Inferior parietal cortex (tissue), 1 donor: ENCODE measurements at regions not wholly inside any gene's neighbourhood (a gene's known extent, or its start where the extent isn't known, plus 50 kb on each side); places are given as distances from the start of the nearest gene placed in this dataset.
"Not testable (repeated sequence)": the region's sequence is repeated elsewhere in the genome, so short reads cannot be mapped to it uniquely, and the experiment has no call there.

Experiments used
- DNase-seq: peaks from one replicate; pipeline ENCODE4 v3.0.0-alpha.2; 2016; ENCODE audit errors: extremely low spot score

DNA sequence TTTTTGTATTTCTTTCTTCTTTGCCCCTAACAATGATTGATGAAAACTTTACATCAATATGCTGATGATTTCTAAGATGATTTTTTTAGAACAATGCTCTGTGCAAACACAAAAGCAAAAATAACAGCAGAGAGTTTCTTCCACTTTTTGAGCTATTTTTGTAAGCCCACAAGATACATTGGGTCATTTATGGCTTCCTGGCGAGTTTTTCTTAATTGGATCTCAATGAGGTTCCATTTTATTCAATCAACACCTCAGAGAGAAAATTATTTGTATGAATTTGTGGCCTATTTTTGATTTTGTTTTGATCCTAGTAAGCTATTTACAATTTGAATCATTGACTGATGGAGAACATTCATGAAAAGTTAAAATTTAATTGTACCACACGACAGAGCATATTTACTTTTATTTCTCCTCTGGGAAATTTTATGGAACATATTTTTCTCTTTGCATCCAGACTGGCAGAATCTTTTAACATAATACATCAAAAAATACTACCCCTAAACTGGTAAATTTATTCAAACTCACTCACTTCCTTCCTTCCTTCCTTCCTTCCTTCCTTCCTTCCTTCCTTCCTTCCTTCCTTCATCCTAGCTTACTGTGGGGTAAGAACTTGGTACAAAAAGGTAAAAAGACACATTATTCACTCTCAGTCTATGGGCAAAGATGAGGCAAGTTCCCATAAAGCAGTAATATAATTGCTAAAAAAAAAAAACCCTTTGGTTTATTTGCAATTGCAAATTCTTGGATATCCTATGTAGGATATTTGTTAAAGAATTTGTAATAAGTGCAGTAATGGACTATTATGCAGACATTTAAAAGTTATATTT lies 710.4 kb downstream of the SLC4A3 start:
- DNase-seq = no peak

DNA sequence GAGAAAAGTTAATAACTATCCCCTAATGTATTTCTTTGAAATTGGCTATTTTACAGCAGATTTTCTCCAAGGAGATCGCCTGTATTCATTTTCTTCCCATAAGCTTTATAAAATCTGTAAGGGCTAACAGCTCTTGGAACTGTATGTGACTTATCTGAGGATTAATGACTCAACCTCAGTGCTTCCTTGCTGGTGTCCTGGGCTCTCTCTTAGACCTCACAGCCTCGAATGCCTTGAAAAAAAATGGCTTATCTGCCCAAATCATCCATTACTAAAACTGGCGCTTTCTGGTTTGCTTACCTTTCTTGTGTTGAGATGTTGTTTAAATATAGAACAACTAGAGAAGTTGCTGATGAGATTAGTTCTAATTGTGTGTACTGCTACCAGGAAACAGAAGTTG lies 713.6 kb downstream of the SLC4A3 start:
- no peak for DNase-seq

DNA sequence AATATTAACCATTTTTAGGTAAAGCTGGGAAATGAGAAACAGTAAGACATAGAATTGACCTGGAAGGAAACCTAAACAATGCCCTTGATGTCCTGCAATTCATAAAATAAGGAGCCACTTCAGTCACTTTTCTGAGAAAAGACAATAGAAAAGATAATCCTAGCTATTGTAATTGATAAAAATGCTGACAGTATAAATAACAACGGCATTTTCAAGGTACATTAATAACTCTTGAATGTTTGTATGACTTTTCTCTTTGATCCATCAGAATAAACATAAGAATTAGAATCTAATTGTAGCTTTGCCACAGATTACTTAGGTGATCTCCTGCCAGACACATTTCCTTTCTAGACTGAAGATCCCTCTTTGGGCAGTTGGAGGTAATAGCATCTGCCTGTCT lies 719.5 kb downstream of the SLC4A3 start:
- DNase-seq = no peak

DNA sequence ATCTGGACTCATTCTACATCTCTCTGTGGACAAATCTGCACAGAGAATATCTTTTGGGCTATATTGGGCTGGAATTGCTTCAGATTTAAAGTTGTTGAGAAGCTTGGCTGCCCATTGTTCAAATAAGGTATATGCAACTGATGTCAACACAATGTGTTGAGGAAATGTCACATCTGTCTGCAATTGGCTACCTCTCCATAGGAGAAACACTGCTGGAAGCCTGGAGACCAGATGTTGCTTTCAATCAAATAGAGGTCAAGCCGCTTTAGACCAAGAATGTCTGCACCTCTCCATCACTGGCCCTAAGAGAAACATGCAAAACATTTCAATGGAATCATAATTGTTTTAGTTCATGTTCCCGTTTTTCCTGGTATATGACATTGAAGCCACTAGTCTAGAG lies 720.2 kb downstream of the SLC4A3 start:
- no peak for DNase-seq

DNA sequence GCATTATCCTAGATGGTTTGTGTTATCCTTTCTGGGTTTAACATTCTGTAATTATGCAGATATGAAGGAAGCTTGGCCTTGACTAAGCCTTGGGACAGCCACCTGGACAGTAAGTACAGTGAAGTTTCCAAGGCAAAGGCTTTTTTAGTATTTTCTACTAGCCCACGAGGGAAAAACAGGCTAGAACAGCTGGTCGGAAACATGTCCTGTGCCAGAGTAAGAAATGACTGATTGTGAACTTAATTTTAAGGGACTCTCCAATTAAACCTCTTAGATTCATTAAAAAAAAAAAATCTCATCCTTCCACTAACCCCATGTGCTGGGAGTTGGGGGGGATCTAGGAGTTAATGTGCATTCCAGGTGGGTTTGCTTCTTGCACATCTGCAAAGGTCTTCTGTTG lies 720.8 kb downstream of the SLC4A3 start:
- DNase-seq = no peak

DNA sequence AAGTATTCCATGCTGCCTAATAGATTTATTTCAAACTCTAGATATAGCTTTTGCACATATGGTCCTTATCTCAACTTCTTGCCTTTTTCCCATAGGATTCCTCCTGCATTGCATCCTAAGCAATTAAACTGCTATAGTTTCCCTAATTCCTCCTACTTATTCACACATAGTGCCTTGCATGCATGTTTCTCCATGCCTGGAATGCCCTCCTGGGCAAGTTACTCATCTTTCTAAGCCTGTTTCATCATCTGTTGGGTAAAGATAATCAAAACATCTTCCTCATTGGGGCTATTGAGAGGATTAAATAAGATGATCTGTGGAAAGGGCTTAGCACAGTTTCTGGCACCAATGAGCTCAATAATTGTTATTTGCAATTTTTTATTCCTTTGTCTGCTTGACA lies 726.5 kb downstream of the SLC4A3 start:
- no peak for DNase-seq

DNA sequence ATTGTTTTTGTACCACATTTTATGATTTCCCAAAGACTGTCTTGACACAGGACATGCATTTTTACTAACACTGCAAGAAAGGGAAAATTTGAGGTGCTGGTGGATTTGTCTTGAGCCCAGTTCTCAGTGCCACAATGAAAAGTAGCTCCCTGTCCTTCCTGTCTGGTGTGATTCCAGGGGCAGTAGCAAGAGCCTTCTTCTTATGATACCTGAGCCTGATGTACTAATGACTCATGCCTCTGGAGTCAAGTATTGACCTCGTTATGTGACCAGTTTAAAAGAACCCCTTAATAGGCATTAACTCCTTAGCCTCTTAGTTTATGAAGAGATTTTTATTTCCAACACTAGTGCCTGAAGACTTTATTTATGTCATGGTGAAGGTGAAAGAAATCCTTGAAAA lies 728.6 kb downstream of the SLC4A3 start:
- DNase-seq = no peak

DNA sequence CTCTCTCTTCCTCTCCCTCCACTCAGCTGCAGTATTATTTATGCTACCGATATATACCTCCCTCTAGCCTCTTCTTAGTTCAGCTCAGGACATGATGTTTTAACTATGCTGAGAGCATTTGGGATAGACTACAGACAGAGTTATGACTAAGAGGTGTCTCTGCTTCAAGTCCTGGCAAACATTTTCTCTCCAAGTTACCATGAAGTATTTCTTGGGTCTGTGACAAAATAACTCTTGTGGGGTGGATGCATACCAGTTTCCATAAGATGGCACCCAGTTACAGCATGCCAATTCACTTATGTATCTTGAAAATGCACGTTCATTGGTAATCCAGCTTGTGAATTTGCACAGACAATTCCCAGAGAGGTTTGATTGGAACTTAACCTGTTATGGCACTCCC lies 737.6 kb downstream of the SLC4A3 start:
- no peak for DNase-seq

DNA sequence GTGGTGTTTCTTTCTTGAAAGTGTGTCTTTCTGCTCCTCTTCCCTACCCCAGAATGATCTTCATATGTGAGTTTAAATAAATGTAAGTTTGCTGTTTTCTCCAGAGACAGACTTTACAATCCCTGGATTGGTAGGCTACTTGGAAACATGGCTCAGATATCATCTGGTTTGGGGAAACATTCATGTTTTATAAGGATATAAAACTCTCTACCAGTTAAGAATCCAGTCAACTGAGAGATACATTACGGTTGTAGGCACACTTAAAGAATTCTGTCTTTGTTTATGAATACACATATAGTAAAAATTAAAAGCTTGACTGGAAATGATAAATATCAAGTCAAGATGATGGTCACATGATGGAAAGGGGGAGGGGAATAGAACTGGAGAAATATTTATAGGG lies 739.3 kb downstream of the SLC4A3 start:
- no peak for DNase-seq

DNA sequence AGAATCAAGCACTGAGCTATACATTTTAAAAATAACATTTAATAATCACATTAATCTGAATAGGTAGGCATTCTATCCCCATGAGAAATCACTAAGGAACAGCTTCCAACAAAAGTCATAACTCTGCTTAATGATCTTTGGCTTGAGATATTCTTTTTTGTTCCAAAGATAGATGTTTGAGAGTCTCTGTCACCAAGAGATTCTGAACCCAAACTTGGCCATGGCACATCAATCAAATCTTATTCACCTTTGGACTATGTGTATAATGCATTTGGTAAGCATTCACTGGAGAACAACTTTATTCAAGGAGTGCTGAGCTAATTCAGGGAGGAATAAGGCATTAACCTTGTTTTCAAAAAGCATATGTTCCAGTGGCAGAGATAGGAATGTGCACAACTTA lies 743.3 kb downstream of the SLC4A3 start:
- no peak for DNase-seq

DNA sequence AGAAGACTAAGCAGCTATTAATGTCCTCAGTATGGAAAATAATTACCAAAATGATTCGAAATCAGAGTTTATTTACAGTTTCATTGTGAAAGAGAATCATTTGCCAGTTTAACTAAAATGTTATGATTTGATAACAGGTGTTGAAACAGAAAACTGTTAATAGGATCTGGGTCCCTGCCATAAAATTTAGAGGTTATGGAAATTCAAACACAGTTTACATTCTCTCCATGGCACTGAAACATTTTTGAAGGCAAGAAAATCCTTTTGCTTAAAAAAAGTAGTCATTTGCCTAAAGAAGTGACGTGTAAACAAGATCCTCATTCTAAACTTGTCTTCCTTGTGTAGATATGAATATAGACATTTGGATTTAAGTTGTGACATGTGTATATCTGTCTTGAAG lies 743.8 kb downstream of the SLC4A3 start:
- no peak for DNase-seq

DNA sequence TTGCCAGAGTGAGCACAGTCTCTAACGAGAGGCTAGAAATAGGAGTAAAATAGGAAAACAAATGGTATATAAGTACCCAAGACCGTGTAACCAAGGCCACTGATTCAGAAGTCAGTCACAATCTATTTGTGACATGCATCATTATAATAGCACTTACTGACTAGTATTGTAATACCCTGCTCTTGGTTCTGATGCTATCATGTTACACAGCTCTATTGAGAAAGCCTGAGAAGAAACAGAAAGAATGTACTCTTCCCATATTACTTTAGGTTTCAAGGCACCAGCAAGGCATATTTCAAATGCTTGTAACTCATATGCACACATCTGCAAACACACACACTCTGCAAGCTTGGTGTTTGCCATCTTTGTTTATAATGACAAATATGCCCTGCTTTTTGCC lies 746.4 kb downstream of the SLC4A3 start:
- no peak for DNase-seq

DNA sequence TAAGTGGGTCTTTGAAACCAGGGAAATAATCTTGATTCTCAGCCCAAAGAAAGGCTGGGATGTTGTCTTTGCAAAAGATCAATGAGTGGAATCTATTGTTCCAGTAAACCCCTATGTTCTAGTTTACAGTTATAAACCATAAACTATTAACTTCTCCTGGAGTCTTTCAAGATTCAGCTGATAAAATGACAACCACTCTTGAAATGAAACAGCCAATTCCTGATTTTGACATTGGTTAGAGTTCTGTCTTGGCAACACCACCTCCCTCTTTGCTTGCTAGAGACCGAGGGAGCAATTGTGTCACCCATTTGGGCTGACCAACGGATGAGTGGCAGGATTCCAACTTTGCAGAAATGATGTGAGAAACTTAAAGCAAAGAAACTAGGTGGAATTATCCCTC lies 746.9 kb downstream of the SLC4A3 start:
- DNase-seq = no peak

DNA sequence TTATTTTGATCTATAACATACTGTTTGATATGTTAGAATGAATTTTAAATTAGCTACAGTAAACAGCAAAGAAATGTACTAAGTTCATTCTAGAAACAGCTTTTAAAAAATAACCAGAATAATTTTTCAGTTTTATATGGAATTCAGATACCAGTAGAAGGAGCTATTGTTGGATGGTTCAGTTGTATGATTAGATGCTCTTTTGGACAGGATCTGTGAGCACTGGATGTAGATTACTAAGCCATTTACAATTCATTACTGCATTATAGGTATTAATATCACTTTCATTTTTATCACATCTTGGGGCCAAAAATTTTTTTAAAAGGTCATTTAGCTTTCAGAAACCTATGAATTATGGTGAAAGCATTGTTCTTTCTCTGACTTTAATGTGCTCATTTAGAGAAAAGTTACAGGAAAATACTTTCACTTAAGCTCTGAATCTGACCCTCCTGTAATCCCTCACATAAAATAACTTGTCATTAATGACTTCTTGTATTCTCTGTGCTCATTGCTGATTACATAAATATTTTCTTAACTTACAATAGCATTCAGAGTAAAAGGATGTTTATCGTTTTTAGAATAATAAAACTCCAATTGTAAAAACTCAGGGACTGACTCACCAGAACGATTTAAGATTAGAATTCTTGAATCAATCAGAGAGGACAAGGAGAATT lies 750.2 kb downstream of the SLC4A3 start:
- no peak for DNase-seq

DNA sequence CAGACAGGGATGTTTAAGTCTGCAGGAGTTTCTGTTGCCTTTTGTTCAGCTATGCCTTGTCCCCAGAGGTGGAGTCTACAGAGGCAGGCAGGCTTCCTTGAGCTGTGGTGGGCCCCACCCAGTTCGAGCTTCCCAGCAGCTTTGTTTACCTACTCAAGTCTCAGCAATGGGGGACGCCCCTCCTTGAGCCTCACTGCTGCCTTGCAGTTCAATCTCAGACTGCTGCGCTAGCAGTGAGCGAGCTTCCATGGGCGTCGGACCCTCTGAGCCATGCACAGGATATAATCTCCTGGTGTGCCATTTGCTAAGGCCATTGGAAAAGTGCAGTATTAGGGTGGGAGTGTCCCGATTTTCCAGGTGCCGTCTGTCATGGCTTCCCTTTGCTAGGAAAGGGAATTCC lies 760.3 kb downstream of the SLC4A3 start:
- not testable (repeated sequence) for DNase-seq

DNA sequence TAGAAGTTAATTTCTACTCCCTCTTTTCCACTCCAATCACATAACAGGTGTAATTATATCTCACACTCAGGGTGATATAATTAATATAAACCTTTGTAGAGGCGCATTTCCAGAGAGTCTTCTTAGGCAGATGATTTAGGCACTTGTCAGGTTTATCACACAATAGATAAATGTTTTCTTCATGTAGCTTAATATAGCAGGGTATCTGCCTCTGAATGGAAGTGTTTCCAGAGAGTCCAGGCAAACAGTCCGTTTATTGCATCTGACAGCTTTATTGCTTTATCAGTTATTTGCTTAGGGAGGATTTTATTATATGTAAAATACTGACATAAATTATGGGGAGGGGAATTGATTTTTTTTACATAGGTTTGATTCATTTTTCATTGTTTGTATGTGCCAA lies 766.3 kb downstream of the SLC4A3 start:
- no peak for DNase-seq

DNA sequence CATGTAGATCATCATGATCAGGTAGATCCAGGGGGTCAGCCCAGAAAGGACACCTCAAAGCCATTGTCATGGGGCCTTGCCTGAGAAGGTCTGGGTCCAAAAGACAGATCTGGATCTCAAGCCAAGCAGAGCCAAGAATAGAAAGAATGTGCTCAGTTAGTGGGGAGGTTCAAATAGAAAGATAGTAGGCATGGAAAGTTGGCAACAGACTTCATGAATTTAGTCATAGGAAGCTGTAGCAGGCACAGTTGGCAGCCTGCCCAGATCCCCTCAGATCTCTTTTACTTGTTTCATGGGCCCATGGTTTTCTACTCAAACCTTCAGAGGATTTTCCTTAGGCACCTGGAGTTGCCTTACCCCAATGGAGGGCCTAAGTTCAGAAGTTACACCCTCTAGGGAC lies 767.0 kb downstream of the SLC4A3 start:
- DNase-seq = no peak

DNA sequence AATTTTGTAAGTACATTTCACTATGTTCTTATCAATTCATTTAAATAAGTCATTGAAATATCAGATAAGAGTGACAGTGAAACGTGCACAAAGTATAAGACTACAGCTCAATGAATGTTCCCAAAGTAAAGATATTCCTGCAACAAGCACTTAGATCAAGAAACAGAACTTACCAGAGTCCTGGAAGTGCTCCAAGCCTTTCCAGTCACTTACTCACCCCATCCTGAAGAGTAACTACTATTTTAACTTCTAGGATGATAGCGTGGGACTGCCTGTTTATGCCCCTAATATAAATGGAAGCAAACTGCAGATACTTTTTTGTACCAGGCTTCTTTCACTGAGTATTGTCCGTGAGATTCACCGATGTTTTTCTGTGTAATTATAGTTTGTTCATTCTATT lies 768.9 kb downstream of the SLC4A3 start:
- no peak for DNase-seq

DNA sequence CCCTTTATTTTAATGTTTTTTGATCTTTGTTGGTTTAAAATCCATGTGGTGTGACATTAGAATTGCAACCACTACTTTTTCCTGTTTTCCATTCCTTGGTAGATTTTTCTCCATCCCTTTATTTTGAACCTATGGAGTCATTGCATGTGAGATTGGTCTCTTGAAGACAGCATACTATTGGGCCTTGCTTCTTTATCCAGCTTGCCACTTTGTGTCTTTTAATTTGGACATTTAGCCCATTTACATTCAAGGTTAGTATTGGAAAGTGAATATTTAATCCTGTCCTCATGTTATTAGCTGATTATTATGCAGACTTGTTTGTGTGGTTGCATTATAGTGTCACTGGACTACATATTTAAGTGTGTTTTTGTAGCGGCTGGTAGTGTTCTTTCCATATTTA lies 782.9 kb downstream of the SLC4A3 start:
- no peak for DNase-seq

DNA sequence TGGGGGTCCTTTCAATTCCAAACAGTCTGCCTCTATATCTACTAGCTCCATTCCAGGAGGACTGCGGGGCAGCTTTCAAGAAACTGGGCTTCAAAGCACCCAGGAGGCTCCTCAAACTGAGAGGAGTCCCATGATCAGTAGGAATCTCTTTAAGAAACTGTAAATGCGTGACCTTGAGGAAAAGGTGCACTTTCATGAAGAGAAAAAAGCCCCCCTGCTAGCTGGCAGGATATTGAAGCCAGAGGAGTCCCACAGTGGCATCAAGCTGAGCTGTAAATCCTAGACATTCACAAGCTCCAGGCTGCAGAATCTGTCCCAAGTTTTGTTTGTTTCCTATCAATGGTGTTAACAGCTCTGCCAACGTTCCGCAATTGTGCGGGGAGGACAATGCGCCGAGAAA lies 790.1 kb downstream of the SLC4A3 start:
- DNase-seq = no peak

DNA sequence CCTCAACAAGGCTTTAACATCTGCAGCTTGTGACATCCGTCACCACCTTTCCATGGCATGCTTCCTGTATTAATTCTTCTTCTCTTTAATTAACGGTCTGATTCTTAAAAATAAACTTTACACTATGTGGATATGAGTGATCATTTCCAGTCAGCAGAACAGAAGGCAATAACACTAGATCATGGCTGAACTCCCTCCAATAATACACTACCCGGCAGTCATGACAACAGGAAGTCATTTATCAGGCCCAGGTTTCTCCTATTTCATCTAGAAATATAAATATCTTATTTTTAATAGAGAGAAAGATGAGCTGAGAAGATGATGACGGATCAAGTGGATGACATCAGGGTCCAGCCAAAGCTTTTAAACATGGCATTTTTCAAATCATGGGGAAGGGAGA lies 792.2 kb downstream of the SLC4A3 start:
- no peak for DNase-seq

DNA sequence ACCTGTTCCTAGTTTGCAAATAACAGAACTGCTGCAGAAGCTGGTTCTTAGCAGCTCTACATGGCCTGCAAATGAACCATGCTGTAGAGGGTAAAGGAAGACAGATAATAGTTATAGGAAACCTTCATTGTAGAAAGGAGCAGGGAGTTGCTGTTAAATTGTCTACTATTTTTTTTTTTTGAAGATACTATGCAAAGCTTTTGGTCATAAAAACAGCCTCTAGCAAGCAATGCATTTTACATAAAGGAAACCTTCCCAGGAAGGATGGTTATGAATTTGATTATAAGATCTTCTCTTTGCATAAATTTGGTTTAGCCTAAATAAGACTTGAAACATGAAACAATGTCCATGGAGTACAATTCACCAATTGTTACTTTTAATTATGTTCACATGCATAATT lies 793.4 kb downstream of the SLC4A3 start:
- no peak for DNase-seq

DNA sequence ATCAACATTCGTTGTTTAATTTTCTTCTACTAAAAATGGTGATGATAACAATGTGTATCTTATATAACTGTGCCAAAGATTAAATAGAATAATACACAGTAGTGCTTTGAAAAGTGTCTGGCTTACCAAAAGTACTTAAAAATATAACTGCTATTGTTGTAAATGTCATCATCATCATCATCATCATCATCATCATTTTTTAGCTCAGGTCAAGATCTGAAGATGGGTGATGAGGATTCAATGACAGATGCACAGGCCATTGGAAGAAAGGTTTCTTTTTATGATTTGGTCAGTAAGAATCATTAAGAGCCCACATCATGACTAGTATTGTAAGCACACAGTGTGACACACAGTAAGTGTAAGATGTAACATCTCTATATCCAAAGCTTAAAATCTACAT lies 795.2 kb downstream of the SLC4A3 start:
- no peak for DNase-seq

DNA sequence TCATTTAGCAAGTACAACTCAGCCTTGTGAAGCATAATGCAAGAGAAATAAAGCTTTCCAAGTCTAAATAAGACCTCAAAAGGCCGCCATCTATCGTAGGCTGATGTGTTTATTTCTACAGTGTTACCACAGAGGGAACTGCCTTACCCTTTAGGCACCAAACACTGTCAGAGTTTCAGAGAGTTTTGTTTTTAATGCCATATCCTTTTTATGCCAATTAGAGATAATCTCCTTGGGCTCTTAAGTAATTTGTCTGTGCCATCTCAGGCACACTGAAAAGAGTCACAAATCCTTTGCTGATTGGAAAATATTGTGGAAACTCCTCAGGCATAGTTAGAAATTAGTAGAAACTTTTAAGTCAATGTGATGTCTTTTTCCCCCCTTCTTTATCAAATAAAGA lies 797.1 kb downstream of the SLC4A3 start:
- no peak for DNase-seq
